ENCODE measurements at regions not wholly inside any gene's neighbourhood (a gene's known extent, or its start where the extent isn't known, plus 50 kb on each side); places are given as distances from the start of the nearest gene placed in this dataset.
"Not testable (repeated sequence)": the region's sequence is repeated elsewhere in the genome, so short reads cannot be mapped to it uniquely, and the experiment has no call there.

GRCh38 chr17:6373599-6373998, 61.3 kb downstream of the AIPL1 start:
- DNase-seq: not testable (repeated sequence)

- no peak for DNase-seq
These were observed 68.7 kb downstream of the AIPL1 start for GRCh38 chr17:6366221-6366666.

GRCh38 chr17:6365200-6365943, 69.5 kb downstream of the AIPL1 start:
- DNase-seq: peak; percentile 3

- no peak for DNase-seq
These were observed 73.2 kb downstream of the AIPL1 start for GRCh38 chr17:6361733-6362132.

GRCh38 chr17:6358131-6358530, 76.8 kb downstream of the AIPL1 start:
- DNase-seq: no peak

GRCh38 chr17:6356562-6356961, 78.4 kb downstream of the AIPL1 start:
- DNase-seq: no peak

- no peak for DNase-seq
These were observed 79.7 kb downstream of the AIPL1 start for GRCh38 chr17:6355196-6355595.

- DNase-seq: no peak
These were observed 81.9 kb downstream of the AIPL1 start for GRCh38 chr17:6352801-6353560.

- DNase-seq: no peak
These were observed 82.9 kb downstream of the AIPL1 start for GRCh38 chr17:6352016-6352415.

GRCh38 chr17:6350806-6351205, 84.1 kb downstream of the AIPL1 start:
- DNase-seq: no peak

- DNase-seq: no peak
These were observed 86.0 kb downstream of the AIPL1 start for GRCh38 chr17:6348891-6349290.

GRCh38 chr17:6347776-6348175, 87.1 kb downstream of the AIPL1 start:
- DNase-seq: no peak

GRCh38 chr17:6346986-6347385, 87.9 kb downstream of the AIPL1 start:
- no peak for DNase-seq

GRCh38 chr17:6346156-6346786, 88.7 kb downstream of the AIPL1 start:
- no peak for DNase-seq

GRCh38 chr17:6343736-6344135, 91.2 kb downstream of the AIPL1 start:
- no peak for DNase-seq

GRCh38 chr17:6343191-6343590, 91.7 kb downstream of the AIPL1 start:
- no peak for DNase-seq

GRCh38 chr17:6340708-6341107, 94.2 kb downstream of the AIPL1 start:
- DNase-seq: no peak

- no peak for DNase-seq
These were observed 100.5 kb downstream of the AIPL1 start for GRCh38 chr17:6334386-6334785.

- DNase-seq: no peak
These were observed 104.0 kb downstream of the AIPL1 start for GRCh38 chr17:6330936-6331335.

GRCh38 chr17:6328279-6328678, 106.6 kb downstream of the AIPL1 start:
- DNase-seq: no peak

- DNase-seq: no peak
These were observed 107.9 kb downstream of the AIPL1 start for GRCh38 chr17:6327007-6327406.

- no peak for DNase-seq
These were observed 108.4 kb downstream of the AIPL1 start for GRCh38 chr17:6326483-6326882.

- DNase-seq: no peak
These were observed 109.2 kb downstream of the AIPL1 start for GRCh38 chr17:6325741-6326140.

GRCh38 chr17:6325051-6325450, 109.9 kb downstream of the AIPL1 start:
- no peak for DNase-seq

Measured in DMS153 (cell line).